Right atrium auricular region (tissue), 2 donors: ENCODE measurements at regions not wholly inside any gene's neighbourhood (a gene's known extent, or its start where the extent isn't known, plus 50 kb on each side); places are given as distances from the start of the nearest gene placed in this dataset.

Source experiments
- DNase-seq: peaks from one replicate; pipeline ENCODE4 v3.0.0-alpha.2; 2019; ENCODE audit warnings: low spot score
- H3K27ac ChIP-seq, 2 donors: fragments of 200-600 bp; sonication (generic); 1 replicate in 1 of 2; 2 replicates in 1 of 2; pipeline ENCODE4 v1.5.1; 2016 to 2019
- H3K27me3 ChIP-seq, 2 donors: fragments of 200-600 bp; sonication (generic); one replicate each; pipeline versions ENCODE4 v1.5.1 to v1.6.0; 2017 to 2019
- H3K36me3 ChIP-seq: fragments of 200-600 bp; sonication (generic); one replicate; pipeline ENCODE4 v1.5.1; 2016
- H3K4me1 ChIP-seq, 2 donors: fragments of 200-600 bp; sonication (generic); one replicate each; pipeline versions ENCODE4 v1.5.1 to v1.6.0; 2017 to 2019
- H3K4me3 ChIP-seq, 2 donors: fragments of 200-600 bp; sonication (generic); 1 replicate in 1 of 2; 2 replicates in 1 of 2; pipeline ENCODE4 v1.5.1; 2017 to 2019; ENCODE audit warnings: mild to moderate bottlenecking in 1 of 2, moderate library complexity in 1 of 2
- H3K9me3 ChIP-seq, 2 donors: fragments of 200-600 bp; sonication (generic); one replicate each; pipeline ENCODE4 v1.5.1; 2019
- CTCF ChIP-seq, 2 donors: fragments of 200-600 bp; sonication (generic); IDR thresholded peaks; one replicate each; pipeline ENCODE4 v1.5.1; 2019; ENCODE audit warnings: antibody characterized with exemption in 2 of 2

- H3K27ac ChIP-seq = no peak overlapping the region
- H3K4me1 ChIP-seq = no peaks in the 10 kb centered on the region
- TF ChIP-seq CTCF (IDR thresholded peaks at IDR 0.05) = no peak
- H3K36me3 ChIP-seq = no peaks in the 10 kb centered on the region
- no peaks in the 10 kb centered on the region for H3K9me3 ChIP-seq
- DNase-seq = no peak
- no peaks in the 10 kb centered on the region for H3K27me3 ChIP-seq
- H3K4me3 ChIP-seq = no peak overlapping the region
These were observed 143.1 kb upstream of the SLC16A7 start for GRCh38 chr12:59452746-59453145.

- Histone ChIP-seq H3K4me1 (no peaks in the 10 kb centered on the region), H3K36me3 (no peaks in the 10 kb centered on the region), H3K9me3 (no peaks in the 10 kb centered on the region), H3K4me3 (no peak overlapping the region), H3K27ac (no peak overlapping the region), H3K27me3 (no peaks in the 10 kb centered on the region)
- TF ChIP-seq CTCF (IDR thresholded peaks at IDR 0.05) = no peak
- DNase-seq = no peak
These were observed 143.6 kb upstream of the SLC16A7 start for GRCh38 chr12:59452259-59452658.

DNA sequence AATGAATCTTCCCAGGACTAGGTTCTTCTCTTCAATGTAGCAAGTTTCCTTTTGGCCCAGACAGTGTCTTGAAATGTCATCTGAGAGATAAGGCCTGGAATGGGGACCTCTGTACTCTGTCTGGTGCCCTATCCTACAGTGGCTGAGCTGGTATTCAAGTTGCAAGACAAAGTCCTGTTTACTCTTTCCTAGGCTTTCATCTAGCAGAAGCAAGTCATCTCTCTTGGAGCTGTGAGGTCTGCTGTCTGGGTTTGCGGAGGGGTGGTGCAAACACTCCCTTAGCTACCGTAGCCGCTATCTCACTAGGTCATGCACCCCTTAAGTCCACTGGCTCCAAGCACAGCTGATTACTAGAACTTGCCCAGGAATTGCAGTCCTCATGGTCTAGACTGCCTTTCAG is 149.7 kb upstream of the SLC16A7 start:
- H3K36me3 ChIP-seq = no peaks in the 10 kb centered on the region
- H3K4me3 ChIP-seq = no peak overlapping the region
- no peaks in the 10 kb centered on the region for H3K27me3 ChIP-seq
- DNase-seq = no peak
- no peak for TF ChIP-seq CTCF (IDR thresholded peaks at IDR 0.05)
- H3K4me1 ChIP-seq = no peaks in the 10 kb centered on the region
- H3K27ac ChIP-seq = no peak overlapping the region
- H3K9me3 ChIP-seq = peaks cover 0 to 12% of the 10 kb centered on the region in 2 donors

DNA sequence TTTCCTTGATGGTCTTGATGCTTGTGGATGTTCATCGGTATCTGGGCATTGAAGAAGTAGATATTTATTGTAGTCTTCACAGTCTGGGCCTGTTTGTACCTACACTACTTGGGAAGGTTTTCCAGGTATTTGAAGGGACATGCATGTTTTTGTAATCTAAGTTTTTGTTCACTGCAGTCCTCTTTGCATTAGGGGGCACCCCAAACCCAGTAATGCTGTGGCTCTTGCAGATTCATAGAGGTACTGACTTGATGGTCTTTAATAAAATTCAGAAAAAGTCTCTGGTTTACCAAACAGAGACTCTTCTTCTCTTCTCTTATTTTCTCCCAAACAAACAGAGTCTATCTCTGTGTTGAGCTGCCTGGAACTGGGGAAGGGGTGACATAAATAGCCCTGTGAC is 150.9 kb upstream of the SLC16A7 start:
- no peaks in the 10 kb centered on the region for H3K27me3 ChIP-seq
- no peak for DNase-seq
- TF ChIP-seq CTCF (IDR thresholded peaks at IDR 0.05) = peak in 1 of 2 donors; percentile 48
- H3K36me3 ChIP-seq = no peaks in the 10 kb centered on the region
- H3K4me1 ChIP-seq = no peaks in the 10 kb centered on the region
- no peak overlapping the region for H3K27ac ChIP-seq
- peaks cover 0 to 18% of the 10 kb centered on the region in 2 donors for H3K9me3 ChIP-seq
- H3K4me3 ChIP-seq = no peak overlapping the region

DNA sequence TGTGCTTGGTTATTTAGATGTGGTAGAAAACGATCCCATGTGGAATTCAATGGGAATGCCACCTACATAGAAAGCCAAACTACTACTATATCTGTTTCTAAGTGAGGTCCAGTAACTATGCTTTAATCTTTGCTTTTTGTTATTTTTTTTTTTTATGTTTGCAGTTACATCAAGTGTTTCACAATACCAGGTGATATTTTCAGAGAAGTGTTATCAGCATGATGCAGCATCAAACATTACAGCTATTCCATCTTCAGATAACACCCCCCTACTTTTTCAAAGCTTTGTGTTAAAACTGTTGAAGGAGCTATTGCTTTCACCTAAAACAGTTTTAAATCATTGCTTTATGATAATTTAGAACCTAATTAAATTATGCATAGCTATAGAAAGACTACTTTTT is 163.8 kb upstream of the SLC16A7 start:
- H3K9me3 ChIP-seq = no peaks in the 10 kb centered on the region
- H3K27me3 ChIP-seq = no peaks in the 10 kb centered on the region
- no peak overlapping the region for H3K4me3 ChIP-seq
- no peaks in the 10 kb centered on the region for H3K36me3 ChIP-seq
- no peak for TF ChIP-seq CTCF (IDR thresholded peaks at IDR 0.05)
- no peak overlapping the region for H3K27ac ChIP-seq
- H3K4me1 ChIP-seq = no peaks in the 10 kb centered on the region
- DNase-seq = no peak

DNA sequence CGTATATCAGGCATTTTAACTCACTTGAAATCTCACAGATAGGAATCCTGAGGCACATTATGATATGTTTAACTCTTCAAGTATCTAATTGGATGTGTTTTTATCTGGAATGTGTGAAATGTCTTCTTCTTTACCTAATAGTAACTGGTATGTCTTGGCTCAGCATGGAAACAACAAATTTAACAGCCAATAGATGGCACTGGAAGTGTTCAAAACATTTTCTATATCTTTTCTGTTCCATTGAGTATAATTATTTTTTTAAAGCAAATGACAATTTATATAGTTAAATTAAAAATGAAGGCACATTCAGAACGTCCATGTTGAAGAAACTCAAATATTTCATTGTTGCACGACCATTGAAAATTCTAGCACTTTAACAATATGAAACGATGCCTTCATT is 164.6 kb upstream of the SLC16A7 start:
- Histone ChIP-seq H3K27me3 (no peaks in the 10 kb centered on the region), H3K36me3 (no peaks in the 10 kb centered on the region), H3K4me1 (no peaks in the 10 kb centered on the region), H3K9me3 (no peaks in the 10 kb centered on the region), H3K27ac (no peak overlapping the region), H3K4me3 (no peak overlapping the region)
- TF ChIP-seq CTCF (IDR thresholded peaks at IDR 0.05) = peak in 1 of 2 donors; percentile 35
- DNase-seq = no peak
